ENCODE measurements at regions not wholly inside any gene's neighbourhood (a gene's known extent, or its start where the extent isn't known, plus 50 kb on each side); places are given as distances from the start of the nearest gene placed in this dataset.
"Not testable (repeated sequence)": the region's sequence is repeated elsewhere in the genome, so short reads cannot be mapped to it uniquely, and the experiment has no call there.

- not testable (repeated sequence) for DNase-seq (ENCODE audit: low read depth); H3K4me3 ChIP-seq (ENCODE audit: low read length)
Observed at GRCh38 chr7:56697058-56697457, 435.2 kb downstream of the ZNF479 start.

- no peak for TF ChIP-seq CTCF (conservative IDR thresholded peaks at IDR 0.05; ENCODE audit: low read length)
- no peak overlapping the region for H3K4me3 ChIP-seq (ENCODE audit: low read length)
- DNase-seq (ENCODE audit: low read depth): no peak
Observed at GRCh38 chr7:56686276-56686859, 445.9 kb downstream of the ZNF479 start.

- H3K4me3 ChIP-seq (ENCODE audit: low read length): no peak overlapping the region
- TF ChIP-seq CTCF (conservative IDR thresholded peaks at IDR 0.05; ENCODE audit: low read length): no peak
- no peak for DNase-seq (ENCODE audit: low read depth)
Observed at GRCh38 chr7:56639173-56639746, 493.0 kb downstream of the ZNF479 start.

GRCh38 chr7:56609852-56610355 lies 493.7 kb upstream of the NUPR2 start:
- H3K4me3 ChIP-seq (ENCODE audit: low read length): no peak overlapping the region
- no peak for DNase-seq (ENCODE audit: low read depth)
- no peak for TF ChIP-seq CTCF (conservative IDR thresholded peaks at IDR 0.05; ENCODE audit: low read length)

- DNase-seq (ENCODE audit: low read depth): no peak
- TF ChIP-seq CTCF (conservative IDR thresholded peaks at IDR 0.05; ENCODE audit: low read length): no peak
- H3K4me3 ChIP-seq (ENCODE audit: low read length): no peak overlapping the region
Observed at GRCh38 chr7:56605146-56605545, 488.9 kb upstream of the NUPR2 start.

GRCh38 chr7:56578612-56579011 lies 462.4 kb upstream of the NUPR2 start:
- no peak overlapping the region for H3K4me3 ChIP-seq (ENCODE audit: low read length)
- DNase-seq (ENCODE audit: low read depth): no peak
- TF ChIP-seq CTCF (conservative IDR thresholded peaks at IDR 0.05; ENCODE audit: low read length): no peak

- DNase-seq (ENCODE audit: low read depth): no peak
- H3K4me3 ChIP-seq (ENCODE audit: low read length): no peak overlapping the region
- no peak for TF ChIP-seq CTCF (conservative IDR thresholded peaks at IDR 0.05; ENCODE audit: low read length)
Observed at GRCh38 chr7:56570968-56571367, 454.8 kb upstream of the NUPR2 start.

Measured in AG10803 (cell line).